Karpas-422 (cell line): ENCODE measurements at regions not wholly inside any gene's neighbourhood (a gene's known extent, or its start where the extent isn't known, plus 50 kb on each side); places are given as distances from the start of the nearest gene placed in this dataset.

Source experiments
- DNase-seq: peaks from one replicate; pipeline ENCODE4 v3.0.0-alpha.2; 2015
- H2AFZ ChIP-seq: fragments of 200-600 bp; sonication (generic); 2 replicates; pipeline ENCODE4 v1.6.1; 2014; ENCODE audit warnings: antibody characterized with exemption, low read length, mixed read lengths
- H3K27ac ChIP-seq: fragments of 200-600 bp; sonication (generic); 2 replicates; pipeline ENCODE4 v1.5.1; 2014; ENCODE audit warnings: mild to moderate bottlenecking, low read length, moderate library complexity
- H3K27me3 ChIP-seq: fragments of 200-600 bp; sonication (generic); 2 replicates; pipeline ENCODE4 v1.6.1; 2014; ENCODE audit warnings: low read length, mixed read lengths
- H3K36me3 ChIP-seq: fragments of 200-600 bp; sonication (generic); 2 replicates; pipeline ENCODE4 v1.6.1; 2014; ENCODE audit warnings: low read length, mixed read lengths; ENCODE audit not compliant: insufficient read depth
- H3K4me1 ChIP-seq: fragments of 200-600 bp; sonication (generic); 2 replicates; pipeline ENCODE4 v1.6.1; 2014; ENCODE audit warnings: mild to moderate bottlenecking, low read length, mixed read lengths
- H3K4me2 ChIP-seq: fragments of 200-600 bp; sonication (generic); 2 replicates; pipeline ENCODE4 v1.6.1; 2014; ENCODE audit warnings: low read length, low read depth, mild to moderate bottlenecking; ENCODE audit not compliant: poor library complexity, severe bottlenecking
- H3K4me3 ChIP-seq: fragments of 200-600 bp; sonication (generic); 2 replicates; pipeline ENCODE4 v1.5.1; 2014; ENCODE audit warnings: mild to moderate bottlenecking, antibody characterized with exemption, low read length, mixed read lengths
- H3K79me2 ChIP-seq: fragments of 200-600 bp; sonication (generic); 2 replicates; pipeline ENCODE4 v1.6.1; 2014; ENCODE audit warnings: mild to moderate bottlenecking, low read length, mixed read lengths
- H3K9ac ChIP-seq: fragments of 200-600 bp; sonication (generic); 2 replicates; pipeline ENCODE4 v1.6.0; 2014; ENCODE audit warnings: low read length
- H3K9me2 ChIP-seq: fragments of 200-600 bp; sonication (generic), shearing (Covaris generic); replicated peaks from 2 replicates; pipeline ENCODE4 v1.6.0; 2014; ENCODE audit warnings: mild to moderate bottlenecking, low read length, moderate library complexity; ENCODE audit not compliant: insufficient read depth
- H3K9me3 ChIP-seq: fragments of 300-700, 200-600 bp; sonication (generic); 2 replicates; pipeline ENCODE4 v1.6.1; 2014; ENCODE audit warnings: low read length, mixed read lengths
- H4K20me1 ChIP-seq: fragments of 200-600 bp; sonication (generic); 2 replicates; pipeline ENCODE4 v1.6.1; 2014; ENCODE audit warnings: mild to moderate bottlenecking, antibody characterized with exemption, low read length, low read depth; ENCODE audit not compliant: insufficient read depth

DNA sequence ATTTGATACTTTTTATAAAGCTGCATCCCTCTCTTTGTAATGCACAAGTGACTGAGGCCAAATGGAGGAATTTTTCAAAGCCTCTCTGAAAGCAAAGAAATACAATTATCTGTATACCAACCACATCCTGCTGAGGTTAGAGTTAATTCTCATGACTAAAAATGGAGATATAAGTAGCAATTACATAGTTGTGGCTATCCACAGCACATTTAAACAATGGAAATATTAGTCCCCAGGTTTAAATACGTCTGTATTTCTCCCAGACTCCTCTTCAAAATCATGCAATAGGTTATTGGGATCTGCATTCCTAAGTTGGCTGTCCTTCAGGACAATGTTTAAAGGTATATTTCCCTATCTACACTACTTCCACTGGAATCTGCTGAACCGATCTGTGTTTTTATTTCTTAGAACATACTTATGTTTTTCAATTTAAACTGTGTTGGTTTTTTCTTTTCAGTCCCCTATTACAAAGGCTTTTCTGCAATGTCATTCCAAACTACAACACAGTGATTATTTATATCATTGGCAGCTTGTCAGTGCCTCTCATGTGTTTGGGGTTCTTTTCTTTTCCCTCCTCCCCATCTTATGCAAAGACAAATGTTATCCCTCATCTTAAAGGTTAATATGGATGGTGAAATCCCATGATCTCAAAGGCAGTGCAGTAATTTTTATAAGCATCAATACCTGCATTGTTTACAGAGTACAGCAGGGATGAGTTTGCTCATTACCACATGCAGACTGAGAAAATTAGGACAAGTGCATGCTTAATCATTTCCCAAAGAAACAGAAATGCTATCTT, 134.8 kb upstream of the FSHR start:
- Histone ChIP-seq H3K4me3 (no peak overlapping the region), H4K20me1 (no peaks in the 10 kb centered on the region), H3K9me2 (no peaks in the 10 kb centered on the region), H3K9me3 (no peaks in the 10 kb centered on the region), H3K9ac (no peak overlapping the region), H3K4me1 (no peaks in the 10 kb centered on the region), H3K27me3 (no peaks in the 10 kb centered on the region), H3K27ac (no peak overlapping the region), H2AFZ (no peak overlapping the region), H3K4me2 (no peak overlapping the region), H3K79me2 (no peaks in the 10 kb centered on the region), H3K36me3 (no peaks in the 10 kb centered on the region)
- DNase-seq: no peak

GRCh38 chr2:49288113-49288705, 133.9 kb upstream of the FSHR start:
- no peak overlapping the region for H3K9ac ChIP-seq
- no peak overlapping the region for H2AFZ ChIP-seq
- H3K9me3 ChIP-seq: no peaks in the 10 kb centered on the region
- no peaks in the 10 kb centered on the region for H3K27me3 ChIP-seq
- H3K4me3 ChIP-seq: no peak overlapping the region
- no peak for DNase-seq
- no peaks in the 10 kb centered on the region for H3K4me1 ChIP-seq
- H3K27ac ChIP-seq: no peak overlapping the region
- no peaks in the 10 kb centered on the region for H3K9me2 ChIP-seq
- H3K36me3 ChIP-seq: no peaks in the 10 kb centered on the region
- H4K20me1 ChIP-seq: no peaks in the 10 kb centered on the region
- no peaks in the 10 kb centered on the region for H3K79me2 ChIP-seq
- no peak overlapping the region for H3K4me2 ChIP-seq

DNA sequence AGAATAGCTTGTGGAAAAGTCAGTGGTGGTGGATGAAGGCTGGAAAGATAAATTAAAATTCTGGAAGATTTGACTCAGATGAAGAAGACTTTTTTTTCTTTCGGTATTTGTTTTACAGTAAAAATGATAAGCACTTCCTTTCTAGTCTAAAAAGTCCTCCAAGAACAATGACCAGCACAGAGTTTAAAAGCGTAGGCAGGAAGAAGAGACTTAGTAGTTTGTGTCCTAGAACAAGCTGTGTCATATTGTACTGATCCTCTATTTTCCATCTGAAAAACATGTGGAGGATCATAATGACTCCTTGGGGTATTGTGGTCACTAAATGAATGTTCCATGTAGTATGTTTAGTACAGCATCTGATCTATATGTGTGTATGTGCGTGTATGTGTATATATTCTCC, 132.4 kb upstream of the FSHR start:
- DNase-seq: no peak
- Histone ChIP-seq H4K20me1 (no peaks in the 10 kb centered on the region), H3K79me2 (no peaks in the 10 kb centered on the region), H3K9me2 (no peaks in the 10 kb centered on the region), H3K4me3 (no peak overlapping the region), H3K36me3 (no peaks in the 10 kb centered on the region), H3K27me3 (no peaks in the 10 kb centered on the region), H2AFZ (no peak overlapping the region), H3K9me3 (no peaks in the 10 kb centered on the region; the same call in 1 of the 2 replicates), H3K27ac (no peak overlapping the region), H3K4me2 (no peak overlapping the region), H3K4me1 (no peaks in the 10 kb centered on the region), H3K9ac (no peak overlapping the region)

DNA sequence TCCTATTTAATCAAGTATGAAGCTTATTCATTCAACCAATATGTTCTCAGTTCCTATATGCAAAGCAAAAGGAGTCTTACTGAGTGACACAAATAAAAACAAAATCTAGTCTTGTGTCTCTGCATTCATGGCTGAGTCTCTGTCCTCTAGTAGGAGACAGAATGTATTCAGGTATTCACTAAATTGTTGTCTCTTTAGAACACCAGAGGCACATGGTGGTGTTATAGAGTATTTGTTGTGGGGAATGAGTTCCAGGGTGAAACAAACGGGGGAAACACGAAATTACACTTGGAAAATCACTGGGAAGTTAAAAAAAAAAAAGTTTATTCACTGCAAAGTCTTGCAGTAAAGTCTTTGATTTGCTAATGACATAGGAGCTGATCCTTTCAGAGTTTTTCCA, 131.7 kb upstream of the FSHR start:
- H3K9ac ChIP-seq: no peak overlapping the region
- no peak for DNase-seq
- no peak overlapping the region for H3K27ac ChIP-seq
- no peaks in the 10 kb centered on the region for H3K4me1 ChIP-seq
- H3K4me3 ChIP-seq: no peak overlapping the region
- no peaks in the 10 kb centered on the region for H3K9me2 ChIP-seq
- no peaks in the 10 kb centered on the region; the same call in 1 of the 2 replicates for H3K9me3 ChIP-seq
- no peaks in the 10 kb centered on the region for H3K36me3 ChIP-seq
- H3K4me2 ChIP-seq: no peak overlapping the region
- H2AFZ ChIP-seq: no peak overlapping the region
- H3K27me3 ChIP-seq: no peaks in the 10 kb centered on the region
- no peaks in the 10 kb centered on the region for H3K79me2 ChIP-seq
- H4K20me1 ChIP-seq: no peaks in the 10 kb centered on the region

DNA sequence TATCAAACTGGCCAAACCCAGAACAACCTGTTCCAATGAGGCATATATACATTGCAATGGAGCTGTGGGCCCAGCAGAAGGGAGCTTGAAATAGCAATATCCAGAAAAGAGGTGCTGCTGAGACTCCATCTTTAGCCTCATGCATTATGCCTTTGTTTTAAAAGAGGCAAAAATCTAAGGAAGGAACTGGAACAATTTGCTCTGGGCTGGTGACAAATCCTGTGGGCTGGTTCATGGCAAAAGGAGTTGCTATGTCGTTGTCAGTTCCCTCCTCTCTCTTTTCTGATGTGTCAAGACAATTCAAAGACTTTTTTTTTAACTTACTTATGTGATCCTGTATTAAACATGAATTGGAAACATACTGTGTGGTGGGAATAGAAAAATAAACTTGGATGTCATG, 124.2 kb upstream of the FSHR start:
- H3K36me3 ChIP-seq: no peaks in the 10 kb centered on the region

GRCh38 chr2:49278141-49278540, 123.8 kb upstream of the FSHR start:
- Histone ChIP-seq H3K9me3 (peaks cover 14% of the 10 kb centered on the region; the same call in 1 of the 2 replicates), H3K27ac (no peak overlapping the region), H3K9ac (no peak overlapping the region), H3K36me3 (no peaks in the 10 kb centered on the region), H3K4me3 (no peak overlapping the region), H3K4me2 (no peak overlapping the region), H2AFZ (no peak overlapping the region), H4K20me1 (no peaks in the 10 kb centered on the region), H3K79me2 (no peaks in the 10 kb centered on the region), H3K27me3 (no peaks in the 10 kb centered on the region), H3K9me2 (no peaks in the 10 kb centered on the region), H3K4me1 (no peaks in the 10 kb centered on the region)
- no peak for DNase-seq

More for the DNA sequence above, 124.2 kb upstream of the FSHR start:
- no peak for DNase-seq
- Histone ChIP-seq H4K20me1 (no peaks in the 10 kb centered on the region), H3K4me2 (no peak overlapping the region), H3K27ac (no peak overlapping the region), H3K4me1 (no peaks in the 10 kb centered on the region), H2AFZ (no peak overlapping the region), H3K9me2 (no peaks in the 10 kb centered on the region), H3K4me3 (no peak overlapping the region), H3K79me2 (no peaks in the 10 kb centered on the region), H3K9me3 (peaks cover 14% of the 10 kb centered on the region; the same call in 1 of the 2 replicates), H3K27me3 (no peaks in the 10 kb centered on the region), H3K9ac (no peak overlapping the region)

DNA sequence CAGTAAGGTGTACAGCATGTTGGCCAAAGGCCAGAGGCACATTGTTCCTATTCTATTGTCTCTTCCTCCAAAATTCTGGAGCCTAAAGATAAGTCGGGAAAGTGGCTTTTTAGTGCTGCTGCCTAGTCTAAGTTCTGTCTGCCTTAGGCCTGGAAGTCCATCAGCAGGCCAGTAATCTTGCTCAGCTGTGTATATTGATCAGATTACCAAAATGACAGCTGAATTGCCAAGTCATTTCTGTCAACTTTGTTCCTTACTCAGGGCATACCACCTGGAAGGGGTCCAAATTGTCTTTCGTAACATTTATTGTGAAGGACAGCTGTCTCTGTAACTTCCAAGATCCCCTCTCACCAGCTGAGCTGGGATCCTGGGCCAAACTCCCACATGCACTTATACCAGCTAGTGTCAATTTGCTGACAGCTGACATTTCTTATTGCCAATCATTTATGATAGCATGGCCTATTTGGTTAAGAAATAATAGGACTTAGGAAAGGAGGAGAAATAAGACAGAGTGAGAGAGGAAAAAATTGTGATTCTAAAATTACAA, 116.8 kb upstream of the FSHR start:
- no peaks in the 10 kb centered on the region for H3K27me3 ChIP-seq
- no peak overlapping the region for H3K27ac ChIP-seq
- no peak overlapping the region for H3K9ac ChIP-seq
- no peaks in the 10 kb centered on the region for H3K9me2 ChIP-seq
- no peaks in the 10 kb centered on the region for H3K79me2 ChIP-seq
- H3K4me2 ChIP-seq: no peak overlapping the region
- H3K4me1 ChIP-seq: no peaks in the 10 kb centered on the region
- no peak for DNase-seq
- H3K4me3 ChIP-seq: no peak overlapping the region
- H3K36me3 ChIP-seq: no peaks in the 10 kb centered on the region
- no peak overlapping the region for H2AFZ ChIP-seq
- no peaks in the 10 kb centered on the region for H4K20me1 ChIP-seq
- H3K9me3 ChIP-seq: no peaks in the 10 kb centered on the region

DNA sequence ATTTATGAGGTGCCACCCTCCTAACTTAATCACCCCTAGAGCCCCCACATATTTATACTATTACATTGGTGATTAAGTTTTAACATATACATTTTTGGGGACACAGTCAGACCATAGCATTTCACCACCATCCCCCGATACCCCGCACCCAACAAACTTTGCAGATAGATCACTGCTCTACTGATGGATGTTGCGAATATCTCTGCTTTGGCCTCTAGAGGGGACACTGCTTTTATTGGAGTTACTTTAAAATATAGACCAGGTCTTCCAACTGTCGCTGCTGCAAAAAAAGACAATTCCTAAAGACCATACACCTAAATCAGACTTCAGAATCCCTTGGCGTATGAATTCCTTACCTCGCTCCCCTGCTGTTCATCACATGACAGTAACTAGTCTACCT, 115.8 kb upstream of the FSHR start:
- H3K4me2 ChIP-seq: no peak overlapping the region
- H4K20me1 ChIP-seq: no peaks in the 10 kb centered on the region
- no peaks in the 10 kb centered on the region for H3K9me2 ChIP-seq
- H3K9me3 ChIP-seq: no peaks in the 10 kb centered on the region
- no peaks in the 10 kb centered on the region for H3K4me1 ChIP-seq
- H3K27ac ChIP-seq: no peak overlapping the region
- no peak overlapping the region for H2AFZ ChIP-seq
- H3K4me3 ChIP-seq: no peak overlapping the region
- no peaks in the 10 kb centered on the region for H3K36me3 ChIP-seq
- no peak overlapping the region for H3K9ac ChIP-seq
- no peaks in the 10 kb centered on the region for H3K79me2 ChIP-seq
- no peaks in the 10 kb centered on the region for H3K27me3 ChIP-seq
- no peak for DNase-seq
